Heart left ventricle (tissue), 13 donors: ENCODE measurements at regions not wholly inside any gene's neighbourhood (a gene's known extent, or its start where the extent isn't known, plus 50 kb on each side); places are given as distances from the start of the nearest gene placed in this dataset.

Source experiments
- CTCF ChIP-seq, 12 donors: fragments of 200-600 bp; sonication (generic) in 4 of 12; IDR thresholded peaks; one replicate each; pipeline versions ENCODE4 v1.5.0 to v1.8.0; 2018 to 2022; ENCODE audit warnings: antibody characterized with exemption in 12 of 12, mild to moderate bottlenecking in 5 of 12
- POLR2A ChIP-seq, 2 donors: fragments of 450-650 bp; IDR thresholded peaks; one replicate each; pipeline ENCODE4 v1.6.1; 2017; ENCODE audit warnings: antibody characterized with exemption in 2 of 2, mild to moderate bottlenecking in 2 of 2, moderate library complexity in 2 of 2
- donor health status: ischemic (EF 13 %, LVEDD 7.1; RV severe dilation, severe dysfunction).
- donor health status: DM: no; HTN: yes; CAD: no.
- donor health status: DM: no; HTN: no; CAD: no.
- donor health status: ischemic (EF 25% LVEDD 6.9; RV normal size, moderate dysfunction).
- donor health status: ischemic (EF 25% LVEDD 5.7; RV mildly dilated, moderate dysfunction).
- donor health status: ischemic (EF 35%, LVEDD 5.7; RV mildly dilated, moderate dysfunction).
- donor health status: nonischemic (EF 11% LVEDD 7.7; RV severe dilation, severe dysfunction).
- donor health status: DM: yes; HTN: yes; CAD: no.
- donor health status: PGD.
- donor health status: ischemic (EF 29% LVEDD 5.4; RV normal size, mild dysfunction).
- donor health status: nonischemic (EF 23%, LVEDD 6.1; RV moderate dilation, normal function).

- TF ChIP-seq CTCF (IDR thresholded peaks at IDR 0.05) (no peak), POLR2A (IDR thresholded peaks at IDR 0.05) (no peak)
Observed at GRCh38 chr2:176895158-176895557, 317.4 kb upstream of the HNRNPA3 start.
